Right atrium auricular region (tissue), 2 donors: ENCODE measurements at regions not wholly inside any gene's neighbourhood (a gene's known extent, or its start where the extent isn't known, plus 50 kb on each side); places are given as distances from the start of the nearest gene placed in this dataset.

Experiments used
- DNase-seq: peaks from one replicate; pipeline ENCODE4 v3.0.0-alpha.2; 2019; ENCODE audit warnings: low spot score
- H3K27ac ChIP-seq, 2 donors: fragments of 200-600 bp; sonication (generic); 1 replicate in 1 of 2; 2 replicates in 1 of 2; pipeline ENCODE4 v1.5.1; 2016 to 2019
- H3K27me3 ChIP-seq, 2 donors: fragments of 200-600 bp; sonication (generic); one replicate each; pipeline versions ENCODE4 v1.5.1 to v1.6.0; 2017 to 2019
- H3K36me3 ChIP-seq: fragments of 200-600 bp; sonication (generic); one replicate; pipeline ENCODE4 v1.5.1; 2016
- H3K4me1 ChIP-seq, 2 donors: fragments of 200-600 bp; sonication (generic); one replicate each; pipeline versions ENCODE4 v1.5.1 to v1.6.0; 2017 to 2019
- H3K4me3 ChIP-seq, 2 donors: fragments of 200-600 bp; sonication (generic); 1 replicate in 1 of 2; 2 replicates in 1 of 2; pipeline ENCODE4 v1.5.1; 2017 to 2019; ENCODE audit warnings: mild to moderate bottlenecking in 1 of 2, moderate library complexity in 1 of 2
- H3K9me3 ChIP-seq, 2 donors: fragments of 200-600 bp; sonication (generic); one replicate each; pipeline ENCODE4 v1.5.1; 2019
- CTCF ChIP-seq, 2 donors: fragments of 200-600 bp; sonication (generic); IDR thresholded peaks; one replicate each; pipeline ENCODE4 v1.5.1; 2019; ENCODE audit warnings: antibody characterized with exemption in 2 of 2

GRCh38 chr4:111174331-111174730 lies 551.5 kb upstream of the PITX2 start:
- Histone ChIP-seq H3K4me1 (no peaks in the 10 kb centered on the region), H3K27me3 (no peaks in the 10 kb centered on the region), H3K27ac (no peak overlapping the region), H3K4me3 (no peak overlapping the region), H3K36me3 (no peaks in the 10 kb centered on the region), H3K9me3 (no peaks in the 10 kb centered on the region)
- no peak for DNase-seq
- no peak for TF ChIP-seq CTCF (IDR thresholded peaks at IDR 0.05)

GRCh38 chr4:111178231-111178630 lies 555.4 kb upstream of the PITX2 start:
- H3K27ac ChIP-seq, result no peak overlapping the region
- H3K4me1 ChIP-seq, result no peaks in the 10 kb centered on the region
- no peak for DNase-seq
- TF ChIP-seq CTCF (IDR thresholded peaks at IDR 0.05), result no peak
- H3K9me3 ChIP-seq, result no peaks in the 10 kb centered on the region
- no peak overlapping the region for H3K4me3 ChIP-seq
- no peaks in the 10 kb centered on the region for H3K27me3 ChIP-seq
- H3K36me3 ChIP-seq, result no peaks in the 10 kb centered on the region

GRCh38 chr4:111187108-111187507 lies 564.2 kb upstream of the PITX2 start:
- H3K27me3 ChIP-seq, result no peaks in the 10 kb centered on the region
- no peak for TF ChIP-seq CTCF (IDR thresholded peaks at IDR 0.05)
- no peak for DNase-seq
- no peaks in the 10 kb centered on the region for H3K36me3 ChIP-seq
- H3K27ac ChIP-seq, result no peak overlapping the region
- no peak overlapping the region for H3K4me3 ChIP-seq
- no peaks in the 10 kb centered on the region for H3K9me3 ChIP-seq
- H3K4me1 ChIP-seq, result no peaks in the 10 kb centered on the region

- Histone ChIP-seq H3K4me3 (no peak overlapping the region), H3K27ac (no peak overlapping the region), H3K4me1 (no peaks in the 10 kb centered on the region), H3K9me3 (no peaks in the 10 kb centered on the region), H3K36me3 (no peaks in the 10 kb centered on the region), H3K27me3 (no peaks in the 10 kb centered on the region)
- no peak for DNase-seq
- TF ChIP-seq CTCF (IDR thresholded peaks at IDR 0.05), result no peak
Measured at GRCh38 chr4:111198446-111198845, 575.6 kb upstream of the PITX2 start.

GRCh38 chr4:111204797-111205196 lies 581.9 kb upstream of the PITX2 start:
- H3K4me1 ChIP-seq, result no peaks in the 10 kb centered on the region
- no peak for DNase-seq
- no peaks in the 10 kb centered on the region for H3K27me3 ChIP-seq
- no peaks in the 10 kb centered on the region for H3K36me3 ChIP-seq
- no peak overlapping the region for H3K4me3 ChIP-seq
- no peak overlapping the region for H3K27ac ChIP-seq
- H3K9me3 ChIP-seq, result no peaks in the 10 kb centered on the region
- no peak for TF ChIP-seq CTCF (IDR thresholded peaks at IDR 0.05)

GRCh38 chr4:111208970-111209369 lies 586.1 kb upstream of the PITX2 start:
- DNase-seq, result no peak
- no peak overlapping the region for H3K27ac ChIP-seq
- H3K4me1 ChIP-seq, result no peaks in the 10 kb centered on the region
- H3K9me3 ChIP-seq, result no peaks in the 10 kb centered on the region
- TF ChIP-seq CTCF (IDR thresholded peaks at IDR 0.05), result no peak
- H3K4me3 ChIP-seq, result no peak overlapping the region
- H3K36me3 ChIP-seq, result no peaks in the 10 kb centered on the region
- no peaks in the 10 kb centered on the region for H3K27me3 ChIP-seq
